Left lung (tissue), 4 donors: ENCODE measurements at regions not wholly inside any gene's neighbourhood (a gene's known extent, or its start where the extent isn't known, plus 50 kb on each side); places are given as distances from the start of the nearest gene placed in this dataset.

ENCODE experiments used
- ATAC-seq: fragments of 200-7000 bp; cut with Tn5 transposase; one replicate; pipeline ENCODE4 v1.9.1; 2020; ENCODE audit warnings: moderate library complexity
- DNase-seq, 4 donors: peaks; one replicate each; pipeline ENCODE4 v3.0.0-alpha.2; 2013 to 2020
- H3K27ac ChIP-seq, 2 donors: fragments of 200-600 bp; sonication (generic) in 1 of 2; one replicate each; pipeline versions ENCODE4 v1.5.0 to v1.8.0; 2020 to 2021
- H3K27me3 ChIP-seq, 2 donors: fragments of 200-600 bp; sonication (generic) in 1 of 2; one replicate each; pipeline versions ENCODE4 v1.5.0 to v1.8.0; 2020 to 2021
- H3K36me3 ChIP-seq, 2 donors: fragments of 200-600 bp; sonication (generic) in 1 of 2; one replicate each; pipeline versions ENCODE4 v1.5.0 to v1.8.0; 2020 to 2021
- H3K4me1 ChIP-seq, 2 donors: fragments of 200-600 bp; one replicate each; pipeline ENCODE4 v1.8.0; 2021
- H3K4me3 ChIP-seq, 2 donors: fragments of 200-600 bp; sonication (generic) in 1 of 2; one replicate each; pipeline versions ENCODE4 v1.5.0 to v1.8.0; 2020 to 2021; ENCODE audit warnings: mild to moderate bottlenecking in 1 of 2
- H3K9me3 ChIP-seq, 2 donors: fragments of 200-600 bp; sonication (generic) in 1 of 2; one replicate each; pipeline versions ENCODE4 v1.5.0 to v1.8.0; 2020 to 2021
- intact Hi-C, 2 donors: fragments of 100-400 bp; cut with DNase I; formaldehyde crosslinking; loops; one replicate each; pipeline versions ENCODE4 v1.11.2 to v1.14.2; 2022
- TF ChIP-seq, protein P1 (sequence below), 2 donors: fragments of 200-600 bp; sonication (generic) in 1 of 2; IDR thresholded peaks; one replicate each; pipeline versions ENCODE4 v1.5.0 to v1.8.0; 2021; ENCODE audit warnings: antibody characterized with exemption in 2 of 2
- donor health status: DM: no; HTN: yes; CAD: no.
- donor health status: DM: no; HTN: no; CAD: no.

DNA sequence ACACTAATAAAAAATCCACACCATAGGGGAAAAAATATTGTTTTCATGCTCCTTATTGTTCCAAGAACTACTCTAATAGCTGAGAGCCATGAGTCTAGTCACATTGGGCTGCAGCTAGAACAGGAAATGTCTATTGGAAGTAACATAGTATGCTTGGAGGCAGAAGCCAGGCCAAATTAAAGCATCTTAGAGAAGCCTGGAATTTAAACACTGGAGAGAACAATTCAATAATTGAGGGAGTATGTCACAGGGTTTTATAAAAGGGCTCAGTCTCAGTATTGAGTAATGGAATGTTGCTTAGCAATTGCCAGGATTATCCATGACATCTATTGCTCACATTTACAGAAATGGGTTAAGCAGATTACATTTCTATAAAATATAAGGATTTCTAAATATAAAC lies 471.3 kb downstream of the LMO4 start:
- H3K27me3 ChIP-seq: no peaks in the 10 kb centered on the region
- H3K9me3 ChIP-seq: no peaks in the 10 kb centered on the region
- H3K27ac ChIP-seq: no peak overlapping the region
- intact Hi-C loops: no loop called here
- TF ChIP-seq, protein P1, sequence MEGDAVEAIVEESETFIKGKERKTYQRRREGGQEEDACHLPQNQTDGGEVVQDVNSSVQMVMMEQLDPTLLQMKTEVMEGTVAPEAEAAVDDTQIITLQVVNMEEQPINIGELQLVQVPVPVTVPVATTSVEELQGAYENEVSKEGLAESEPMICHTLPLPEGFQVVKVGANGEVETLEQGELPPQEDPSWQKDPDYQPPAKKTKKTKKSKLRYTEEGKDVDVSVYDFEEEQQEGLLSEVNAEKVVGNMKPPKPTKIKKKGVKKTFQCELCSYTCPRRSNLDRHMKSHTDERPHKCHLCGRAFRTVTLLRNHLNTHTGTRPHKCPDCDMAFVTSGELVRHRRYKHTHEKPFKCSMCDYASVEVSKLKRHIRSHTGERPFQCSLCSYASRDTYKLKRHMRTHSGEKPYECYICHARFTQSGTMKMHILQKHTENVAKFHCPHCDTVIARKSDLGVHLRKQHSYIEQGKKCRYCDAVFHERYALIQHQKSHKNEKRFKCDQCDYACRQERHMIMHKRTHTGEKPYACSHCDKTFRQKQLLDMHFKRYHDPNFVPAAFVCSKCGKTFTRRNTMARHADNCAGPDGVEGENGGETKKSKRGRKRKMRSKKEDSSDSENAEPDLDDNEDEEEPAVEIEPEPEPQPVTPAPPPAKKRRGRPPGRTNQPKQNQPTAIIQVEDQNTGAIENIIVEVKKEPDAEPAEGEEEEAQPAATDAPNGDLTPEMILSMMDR (IDR thresholded peaks at IDR 0.05): no peak
- no peaks in the 10 kb centered on the region for H3K4me1 ChIP-seq
- no peak for ATAC-seq
- DNase-seq: no peak
- no peak overlapping the region for H3K4me3 ChIP-seq
- no peaks in the 10 kb centered on the region for H3K36me3 ChIP-seq

- TF ChIP-seq, protein P1 (IDR thresholded peaks at IDR 0.05): no peak
- no peak overlapping the region for H3K4me3 ChIP-seq
- DNase-seq: no peak
- no peaks in the 10 kb centered on the region for H3K27me3 ChIP-seq
- H3K9me3 ChIP-seq: no peaks in the 10 kb centered on the region
- intact Hi-C loops: no loop called here
- H3K4me1 ChIP-seq: peaks cover 0 to 4% of the 10 kb centered on the region in 2 donors
- H3K27ac ChIP-seq: no peak overlapping the region
- no peak for ATAC-seq
- no peaks in the 10 kb centered on the region for H3K36me3 ChIP-seq
Observed at GRCh38 chr1:87803375-87803774, 474.7 kb downstream of the LMO4 start.

- no peak overlapping the region for H3K4me3 ChIP-seq
- no peaks in the 10 kb centered on the region for H3K36me3 ChIP-seq
- intact Hi-C loops: no loop called here
- no peaks in the 10 kb centered on the region for H3K27me3 ChIP-seq
- DNase-seq (no peak), ATAC-seq (no peak)
- TF ChIP-seq, protein P1 (IDR thresholded peaks at IDR 0.05): no peak
- peaks cover 0 to 4% of the 10 kb centered on the region in 2 donors for H3K4me1 ChIP-seq
- H3K27ac ChIP-seq: no peak overlapping the region
- H3K9me3 ChIP-seq: no peaks in the 10 kb centered on the region
Observed at GRCh38 chr1:87804128-87804527, 475.4 kb downstream of the LMO4 start.

DNA sequence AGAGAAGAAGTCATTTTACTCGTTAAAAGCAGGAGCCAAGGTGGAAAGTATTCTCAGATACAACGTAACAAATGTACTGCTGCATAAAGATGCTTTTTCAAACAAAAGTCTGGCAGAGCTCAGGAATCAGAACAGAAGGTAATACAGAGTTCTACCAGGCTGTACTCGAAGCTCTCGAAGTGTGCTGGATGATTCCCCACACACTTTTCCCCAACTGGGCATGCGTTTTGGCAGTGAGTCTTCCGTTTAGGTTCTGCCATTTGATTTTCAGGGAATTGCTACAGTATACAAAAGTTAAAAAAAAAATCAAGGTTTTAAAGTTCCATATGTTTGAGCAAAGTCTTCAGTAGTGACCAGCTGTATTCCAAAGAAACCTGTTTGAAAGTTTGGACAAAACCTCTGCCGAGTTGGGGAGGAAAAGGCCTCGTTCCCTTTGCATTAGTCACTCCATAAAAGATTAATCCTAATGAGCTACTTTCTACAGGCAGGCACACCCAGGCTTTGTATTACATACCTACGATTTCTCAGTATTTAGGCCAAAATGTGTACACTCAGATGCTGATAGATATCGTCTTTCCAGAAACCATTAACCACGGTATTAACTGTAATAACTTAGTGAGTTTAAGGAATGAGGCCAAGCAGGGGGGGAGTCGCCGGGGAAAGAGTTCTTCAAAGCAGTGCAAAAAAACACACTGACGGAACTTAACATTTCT lies 477.1 kb downstream of the LMO4 start:
- peaks cover 0 to 4% of the 10 kb centered on the region in 2 donors for H3K4me1 ChIP-seq
- H3K27me3 ChIP-seq: no peaks in the 10 kb centered on the region
- H3K4me3 ChIP-seq: no peak overlapping the region
- peak overlapping the region in 1 of 2 donors; percentile 53 for H3K27ac ChIP-seq
- ATAC-seq (peak; percentile 84), DNase-seq (peak in 2 of 4 donors; percentile 40 to 51)
- H3K9me3 ChIP-seq: no peaks in the 10 kb centered on the region
- intact Hi-C loops: no loop called here
- TF ChIP-seq, protein P1 (IDR thresholded peaks at IDR 0.05): no peak
- no peaks in the 10 kb centered on the region for H3K36me3 ChIP-seq

DNA sequence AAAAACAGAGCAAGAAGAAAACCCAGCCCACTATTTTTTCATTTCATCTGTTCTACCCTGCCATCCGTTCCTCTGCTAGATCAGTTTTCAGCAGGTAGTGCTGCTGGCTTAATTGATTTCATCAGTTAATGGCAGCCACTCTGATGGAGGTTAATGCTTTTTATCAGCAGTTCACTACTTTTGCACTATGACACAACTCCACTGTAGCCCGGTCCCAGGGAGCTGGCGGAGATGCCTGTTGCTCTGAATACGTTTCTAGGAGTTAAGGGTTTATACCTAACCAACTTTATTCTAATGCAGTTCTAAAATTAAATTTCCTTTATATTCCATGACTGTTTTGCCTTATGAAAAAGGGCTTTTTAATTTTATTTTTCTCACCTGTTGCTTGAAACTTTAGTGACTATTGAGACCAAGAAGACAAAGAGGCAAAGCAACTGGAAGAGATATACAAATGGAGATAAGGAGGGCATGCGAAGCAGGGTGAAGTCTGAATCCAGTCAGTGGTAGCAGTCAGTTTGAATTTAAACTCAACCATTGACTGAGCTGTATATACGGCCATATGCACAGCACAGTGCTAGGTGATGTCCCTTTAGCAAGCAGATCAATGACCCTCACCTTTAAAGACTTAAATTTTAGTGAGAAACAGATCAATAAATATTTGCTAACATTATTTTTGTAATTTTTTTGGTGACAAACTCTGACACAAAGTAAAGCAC lies 477.9 kb downstream of the LMO4 start:
- Histone ChIP-seq H3K36me3 (no peaks in the 10 kb centered on the region), H3K27me3 (no peaks in the 10 kb centered on the region), H3K27ac (peak overlapping the region in 1 of 2 donors; percentile 53), H3K9me3 (no peaks in the 10 kb centered on the region), H3K4me1 (peaks cover 0 to 4% of the 10 kb centered on the region in 2 donors), H3K4me3 (no peak overlapping the region)
- intact Hi-C loops: no loop called here
- TF ChIP-seq, protein P1 (IDR thresholded peaks at IDR 0.05): no peak
- ATAC-seq (peak; percentile 13), DNase-seq (no peak)
